Stimulated activated CD8-positive, alpha-beta memory T cell treated with anti-CD3 and anti-CD28 coated beads, Interleukin-2, amount 100 ng/mL, for 48 hours (primary cell): ENCODE measurements at regions not wholly inside any gene's neighbourhood (a gene's known extent, or its start where the extent isn't known, plus 50 kb on each side); places are given as distances from the start of the nearest gene placed in this dataset.
"Not testable (repeated sequence)": the region's sequence is repeated elsewhere in the genome, so short reads cannot be mapped to it uniquely, and the experiment has no call there.

ENCODE experiments used
- DNase-seq, 2 donors: peaks; one replicate each; pipeline ENCODE4 v3.0.0-alpha.2; 2020; ENCODE audit warnings: low read depth in 2 of 2

GRCh38 chr17:54494721-54495715 is 405.6 kb upstream of the TOM1L1 start:
- no peak for DNase-seq

GRCh38 chr17:54505404-54505803 is 395.2 kb upstream of the TOM1L1 start:
- DNase-seq, result no peak

- no peak for DNase-seq
Measured at GRCh38 chr17:54518706-54519105, 381.9 kb upstream of the TOM1L1 start.

- no peak for DNase-seq
Measured at GRCh38 chr17:54521137-54521536, 379.5 kb upstream of the TOM1L1 start.

- DNase-seq, result no peak
Measured at GRCh38 chr17:54524501-54524900, 376.2 kb upstream of the TOM1L1 start.

- no peak for DNase-seq
Measured at GRCh38 chr17:54527941-54528340, 372.7 kb upstream of the TOM1L1 start.

- no peak for DNase-seq
Measured at GRCh38 chr17:54530398-54530797, 370.3 kb upstream of the TOM1L1 start.

- no peak for DNase-seq
Measured at GRCh38 chr17:54536306-54536705, 364.3 kb upstream of the TOM1L1 start.

GRCh38 chr17:54537656-54538055 is 363.0 kb upstream of the TOM1L1 start:
- no peak for DNase-seq

GRCh38 chr17:54544249-54544648 is 356.4 kb upstream of the TOM1L1 start:
- no peak for DNase-seq

- DNase-seq, result no peak
Measured at GRCh38 chr17:54559883-54560282, 340.8 kb upstream of the TOM1L1 start.

GRCh38 chr17:54608634-54609155 is 292.0 kb upstream of the TOM1L1 start:
- DNase-seq, result no peak

GRCh38 chr17:54620399-54620978 is 280.2 kb upstream of the TOM1L1 start:
- no peak for DNase-seq

GRCh38 chr17:54623746-54624145 is 276.9 kb upstream of the TOM1L1 start:
- no peak for DNase-seq

- no peak for DNase-seq
Measured at GRCh38 chr17:54626146-54626703, 274.4 kb upstream of the TOM1L1 start.

GRCh38 chr17:54639426-54639825 is 261.2 kb upstream of the TOM1L1 start:
- not testable (repeated sequence) for DNase-seq

GRCh38 chr17:54662978-54663876 is 237.4 kb upstream of the TOM1L1 start:
- DNase-seq, result no peak

- no peak for DNase-seq
Measured at GRCh38 chr17:54666559-54666958, 234.1 kb upstream of the TOM1L1 start.

- no peak for DNase-seq
Measured at GRCh38 chr17:54678158-54678557, 222.5 kb upstream of the TOM1L1 start.

- DNase-seq, result no peak
Measured at GRCh38 chr17:54680410-54680809, 220.2 kb upstream of the TOM1L1 start.

- DNase-seq, result no peak
Measured at GRCh38 chr17:54694287-54694887, 206.3 kb upstream of the TOM1L1 start.
